Esophagus (tissue), 2 donors: ENCODE measurements at regions not wholly inside any gene's neighbourhood (a gene's known extent, or its start where the extent isn't known, plus 50 kb on each side); places are given as distances from the start of the nearest gene placed in this dataset.

Experiments
- H3K27ac ChIP-seq, 2 donors: one replicate each; pipeline ENCODE4 v1.5.1; 2013; ENCODE audit warnings: low read depth in 2 of 2, mild to moderate bottlenecking in 2 of 2, inconsistent platforms in 1 of 2, low read length in 1 of 2, moderate library complexity in 1 of 2
- H3K27me3 ChIP-seq, 2 donors: one replicate each; pipeline ENCODE4 v1.6.1; 2013; ENCODE audit warnings: low read length in 2 of 2, control low read depth in 1 of 2, mild to moderate bottlenecking in 1 of 2; ENCODE audit not compliant: insufficient read depth in 2 of 2, control insufficient read depth in 1 of 2
- H3K36me3 ChIP-seq, 2 donors: one replicate each; pipeline ENCODE4 v1.6.1; 2013; ENCODE audit warnings: low read length in 1 of 2; ENCODE audit not compliant: control insufficient read depth in 2 of 2, insufficient read depth in 2 of 2
- H3K4me1 ChIP-seq, 2 donors: one replicate each; pipeline ENCODE4 v1.6.1; 2013; ENCODE audit warnings: low read length in 1 of 2; ENCODE audit not compliant: control insufficient read depth in 2 of 2, insufficient read depth in 2 of 2
- H3K4me3 ChIP-seq, 2 donors: one replicate each; pipeline ENCODE4 v1.5.1; 2013; ENCODE audit warnings: low read length in 2 of 2, mild to moderate bottlenecking in 2 of 2, low read depth in 1 of 2, moderate library complexity in 1 of 2
- H3K9me3 ChIP-seq, 2 donors: one replicate each; pipeline ENCODE4 v1.6.1; 2013; ENCODE audit warnings: mild to moderate bottlenecking in 2 of 2, low read depth in 1 of 2, low read length in 1 of 2, moderate library complexity in 1 of 2; ENCODE audit not compliant: control insufficient read depth in 2 of 2, insufficient read depth in 1 of 2
- WGBS, 2 donors: extraction: QIAGEN DNeasy Blood & Tissue Kit; methylation state at CpG; one replicate each; pipeline ENCODE4 v1.1.7; 2013; 5-methylcytosine and 5-hydroxymethylcytosine counted together
- donor health status: healthy with polysubstance abuse.
- donor health status: Bipolar disorder and iron deficiency.

DNA sequence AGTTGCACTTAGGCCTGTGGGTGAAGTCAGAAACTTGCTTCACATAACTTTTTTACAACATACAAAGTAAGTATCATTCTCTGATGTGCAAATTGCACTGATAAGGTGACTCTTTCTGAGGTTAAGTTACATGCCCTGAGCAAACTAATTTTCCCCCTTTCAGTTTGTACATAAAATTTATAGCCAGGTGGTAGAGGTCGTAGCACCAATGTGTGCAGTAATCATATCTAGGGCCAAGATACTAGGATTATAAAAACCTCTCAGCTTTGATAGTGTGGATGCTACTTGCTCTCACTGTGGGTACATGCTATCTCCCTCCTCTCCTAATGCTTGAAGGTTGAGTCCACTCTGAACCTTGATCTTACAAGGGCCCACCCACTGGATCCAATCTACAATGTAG is 130.7 kb upstream of the CPNE8 start:
- 79 to 90% methylated on average over 1 of the region's 1 CpG for WGBS, 2 donors
- Histone ChIP-seq H3K4me1 (no peaks in the 10 kb centered on the region), H3K27me3 (no peaks in the 10 kb centered on the region), H3K9me3 (no peaks in the 10 kb centered on the region), H3K36me3 (no peaks in the 10 kb centered on the region), H3K4me3 (no peak overlapping the region), H3K27ac (no peak overlapping the region)

DNA sequence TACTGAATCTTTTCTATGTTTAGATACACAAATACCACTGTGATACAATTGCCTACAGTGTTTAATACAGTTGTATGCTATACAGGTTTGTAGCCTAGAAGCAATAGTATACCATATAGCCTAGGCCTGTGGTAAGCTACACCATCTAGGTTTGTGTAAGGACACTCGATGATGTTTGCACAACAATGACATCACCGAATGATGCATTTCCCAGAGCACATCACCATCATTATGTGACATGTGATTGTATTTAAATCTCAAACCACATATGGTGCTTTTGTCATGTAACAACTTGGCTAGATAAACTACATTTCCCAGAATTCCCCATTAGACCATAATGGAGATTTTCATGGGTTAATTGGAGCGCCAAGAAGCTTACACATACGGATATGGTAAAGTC is 128.4 kb upstream of the CPNE8 start:
- no peaks in the 10 kb centered on the region for H3K9me3 ChIP-seq
- no peaks in the 10 kb centered on the region for H3K4me1 ChIP-seq
- no peak overlapping the region for H3K4me3 ChIP-seq
- no peaks in the 10 kb centered on the region for H3K27me3 ChIP-seq
- H3K36me3 ChIP-seq = no peaks in the 10 kb centered on the region
- H3K27ac ChIP-seq = no peak overlapping the region
- WGBS, 2 donors = 83 to 91% methylated on average over 4 of the region's 4 CpGs

DNA sequence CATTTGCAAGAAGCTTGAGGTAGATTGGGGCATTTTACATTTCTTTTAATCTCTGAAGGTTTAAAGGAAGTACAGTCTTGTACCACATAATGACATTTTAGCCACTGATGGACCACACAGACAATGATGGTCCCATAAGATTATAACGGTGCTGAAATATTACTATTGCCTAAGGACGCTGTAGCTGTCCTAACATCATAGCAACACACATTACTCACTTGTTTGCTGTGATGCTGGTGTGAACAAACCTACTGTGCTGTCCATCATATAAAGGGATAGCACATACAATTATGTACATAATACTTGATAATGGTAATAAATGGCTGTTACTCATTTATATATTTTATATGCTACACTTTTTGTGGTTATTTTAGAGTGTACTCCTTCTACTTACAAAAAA is 127.1 kb upstream of the CPNE8 start:
- H3K4me3 ChIP-seq = no peak overlapping the region
- 78 to 79% methylated on average over 2 of the region's 2 CpGs for WGBS, 2 donors
- H3K27me3 ChIP-seq = no peaks in the 10 kb centered on the region
- H3K36me3 ChIP-seq = no peaks in the 10 kb centered on the region
- no peak overlapping the region for H3K27ac ChIP-seq
- H3K9me3 ChIP-seq = no peaks in the 10 kb centered on the region
- H3K4me1 ChIP-seq = no peaks in the 10 kb centered on the region

DNA sequence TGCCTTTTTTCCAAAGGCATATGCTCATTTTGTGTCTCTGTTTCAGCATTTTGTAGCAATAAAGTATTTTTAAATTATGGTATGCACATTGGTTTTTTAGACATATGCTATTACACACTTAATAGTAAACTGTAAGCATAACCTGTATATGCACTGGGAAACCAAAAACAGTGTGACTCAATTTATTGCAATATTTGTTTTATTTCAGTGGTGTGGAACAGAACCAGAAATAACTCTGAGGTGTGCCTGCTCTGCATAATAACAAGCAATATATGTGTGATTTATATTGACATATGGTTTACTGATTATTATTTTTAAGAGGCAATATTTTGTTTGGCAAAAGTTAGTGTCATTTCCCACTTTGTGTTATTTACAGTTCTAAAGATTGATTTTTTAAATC is 126.6 kb upstream of the CPNE8 start:
- H3K36me3 ChIP-seq = no peaks in the 10 kb centered on the region
- no peak overlapping the region for H3K4me3 ChIP-seq
- no peaks in the 10 kb centered on the region for H3K9me3 ChIP-seq
- no peaks in the 10 kb centered on the region for H3K27me3 ChIP-seq
- no peak overlapping the region for H3K27ac ChIP-seq
- H3K4me1 ChIP-seq = no peaks in the 10 kb centered on the region

DNA sequence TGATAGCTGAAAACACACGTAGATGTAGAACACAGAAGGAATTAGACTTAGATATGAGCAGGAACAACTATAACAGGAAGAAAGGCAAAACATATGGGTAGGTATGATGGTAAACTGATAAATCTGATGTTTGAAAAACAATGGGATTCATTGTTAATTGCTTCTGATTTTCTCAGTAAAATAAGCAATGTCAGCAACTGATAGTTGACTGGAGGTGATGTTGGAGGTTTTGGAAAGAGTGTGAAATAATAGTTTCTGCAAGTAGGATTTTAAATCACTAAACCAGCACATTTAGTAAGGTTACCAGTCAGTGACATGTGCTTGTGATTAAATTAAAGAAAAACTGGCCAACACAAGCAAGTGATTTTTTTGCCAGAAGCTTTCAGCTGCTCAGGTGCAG is 123.0 kb upstream of the CPNE8 start:
- Histone ChIP-seq H3K9me3 (no peaks in the 10 kb centered on the region), H3K27me3 (no peaks in the 10 kb centered on the region), H3K4me1 (no peaks in the 10 kb centered on the region), H3K36me3 (no peaks in the 10 kb centered on the region), H3K27ac (no peak overlapping the region), H3K4me3 (no peak overlapping the region)
- WGBS, 2 donors = 70 to 74% methylated on average over 1 of the region's 1 CpG

DNA sequence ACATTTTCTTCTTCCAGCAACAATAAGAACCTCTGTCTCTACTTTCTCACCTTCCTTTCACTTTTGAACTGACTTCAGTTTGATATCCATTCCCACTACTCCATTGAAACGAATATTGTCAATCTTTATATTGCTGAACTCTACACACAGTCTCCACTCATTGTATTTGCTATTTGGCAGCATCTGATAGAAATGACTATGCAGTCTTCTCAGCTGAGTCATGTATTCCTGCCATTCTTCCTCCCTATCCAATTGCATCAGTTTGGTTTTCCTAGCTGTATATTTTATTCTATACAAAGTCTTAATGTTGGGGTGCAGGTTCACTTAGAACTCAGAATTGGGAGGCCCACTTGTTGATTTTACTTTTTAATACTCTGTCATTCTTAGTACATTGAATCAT is 107.5 kb upstream of the CPNE8 start:
- 52 to 56% methylated on average over 1 of the region's 1 CpG for WGBS, 2 donors
- H3K4me1 ChIP-seq = no peaks in the 10 kb centered on the region
- no peaks in the 10 kb centered on the region for H3K27me3 ChIP-seq
- H3K9me3 ChIP-seq = no peaks in the 10 kb centered on the region
- H3K27ac ChIP-seq = no peak overlapping the region
- H3K4me3 ChIP-seq = no peak overlapping the region
- no peaks in the 10 kb centered on the region for H3K36me3 ChIP-seq

DNA sequence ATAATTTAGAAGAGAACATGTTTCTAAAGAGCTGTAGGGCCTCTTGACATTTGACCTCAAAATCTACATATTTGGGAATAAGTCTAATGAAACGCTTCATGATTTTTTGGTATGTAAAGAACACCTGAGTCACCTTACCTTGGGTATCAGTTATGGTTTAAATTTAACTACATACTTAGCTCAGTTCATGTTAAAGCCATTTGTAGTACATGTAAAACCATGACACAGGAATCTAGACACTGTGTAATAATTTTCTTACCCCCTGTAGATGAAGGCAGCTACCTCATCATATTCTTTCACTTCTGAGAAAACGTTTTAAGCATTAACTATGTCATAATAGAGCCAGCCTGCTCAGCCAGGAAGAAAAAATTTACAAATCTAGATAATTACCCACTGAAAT is 105.8 kb upstream of the CPNE8 start:
- Histone ChIP-seq H3K27ac (no peak overlapping the region), H3K27me3 (no peaks in the 10 kb centered on the region), H3K4me1 (no peaks in the 10 kb centered on the region), H3K9me3 (no peaks in the 10 kb centered on the region), H3K36me3 (no peaks in the 10 kb centered on the region), H3K4me3 (no peak overlapping the region)
- WGBS, 2 donors = 42 to 46% methylated on average over 2 of the region's 2 CpGs

DNA sequence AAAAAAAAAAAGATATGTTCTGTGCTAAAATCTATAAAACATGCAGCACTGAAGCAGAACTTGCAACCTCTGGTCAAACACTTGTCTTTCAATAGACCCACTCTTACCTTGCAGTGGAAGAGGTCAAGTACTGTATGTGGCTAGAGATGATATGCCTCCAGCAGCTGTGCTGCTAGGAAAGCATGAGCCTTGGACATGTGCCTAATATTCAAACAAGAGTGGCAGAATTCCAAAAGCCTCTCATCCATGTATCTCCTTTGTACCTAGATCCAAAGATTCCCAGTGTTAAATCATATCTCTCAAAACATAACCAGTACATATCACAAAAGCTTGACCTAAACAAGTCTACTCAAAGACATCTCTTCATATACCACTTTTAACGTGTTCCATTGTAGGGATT is 105.0 kb upstream of the CPNE8 start:
- Histone ChIP-seq H3K4me1 (no peaks in the 10 kb centered on the region), H3K27ac (no peak overlapping the region), H3K4me3 (no peak overlapping the region), H3K36me3 (no peaks in the 10 kb centered on the region), H3K9me3 (no peaks in the 10 kb centered on the region), H3K27me3 (no peaks in the 10 kb centered on the region)
- WGBS, 2 donors = 63 to 71% methylated on average over 1 of the region's 1 CpG

DNA sequence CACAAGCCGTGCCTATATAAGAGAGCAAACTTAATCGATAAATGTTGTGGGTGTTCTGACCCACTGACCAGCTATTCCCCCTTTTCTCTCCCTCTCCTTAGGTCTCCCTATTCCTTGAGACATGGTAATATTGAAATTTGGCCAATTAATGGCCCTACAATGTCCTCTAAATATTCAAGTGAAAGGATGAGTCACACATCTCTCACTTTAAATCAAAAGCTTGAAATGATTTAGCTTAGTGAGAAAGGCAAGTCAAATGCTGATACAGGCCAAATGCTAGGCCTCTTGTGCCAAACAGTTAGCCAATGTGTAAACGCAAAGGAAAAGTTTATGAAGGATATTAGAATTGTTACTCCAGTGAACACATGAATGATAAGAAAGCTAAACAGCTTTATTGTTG is 102.2 kb upstream of the CPNE8 start:
- no peaks in the 10 kb centered on the region for H3K36me3 ChIP-seq
- H3K9me3 ChIP-seq = no peaks in the 10 kb centered on the region
- H3K4me3 ChIP-seq = no peak overlapping the region
- no peaks in the 10 kb centered on the region for H3K4me1 ChIP-seq
- H3K27me3 ChIP-seq = no peaks in the 10 kb centered on the region
- 50 to 58% methylated on average over 3 of the region's 3 CpGs for WGBS, 2 donors
- no peak overlapping the region for H3K27ac ChIP-seq

DNA sequence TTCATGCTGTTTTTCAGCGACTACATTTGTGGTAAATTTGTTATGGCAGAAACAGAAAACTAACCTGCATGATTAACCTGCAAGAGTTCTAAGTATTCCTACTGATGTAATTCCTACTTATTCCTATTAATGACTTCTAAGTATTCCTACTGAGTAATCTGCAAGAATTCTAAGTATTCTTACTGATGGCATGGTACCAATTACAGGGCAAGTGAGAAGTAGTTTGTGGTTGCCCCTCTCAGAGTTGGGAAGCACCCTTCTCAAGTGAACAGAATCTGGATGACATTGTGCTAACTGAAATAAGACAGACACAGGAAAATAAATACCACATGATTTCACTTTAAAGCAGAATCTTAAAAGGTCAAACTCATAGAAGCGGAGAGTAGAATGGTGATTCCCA is 100.9 kb upstream of the CPNE8 start:
- H3K4me3 ChIP-seq = no peak overlapping the region
- H3K27me3 ChIP-seq = no peaks in the 10 kb centered on the region
- 90 to 91% methylated on average over 2 of the region's 2 CpGs for WGBS, 2 donors
- H3K36me3 ChIP-seq = no peaks in the 10 kb centered on the region
- H3K4me1 ChIP-seq = no peaks in the 10 kb centered on the region
- H3K27ac ChIP-seq = no peak overlapping the region
- no peaks in the 10 kb centered on the region for H3K9me3 ChIP-seq
